Glutamatergic neuron (in vitro differentiated cells): ENCODE measurements at regions not wholly inside any gene's neighbourhood (a gene's known extent, or its start where the extent isn't known, plus 50 kb on each side); places are given as distances from the start of the nearest gene placed in this dataset.

Experiments used
- DNase-seq: peaks from one replicate; pipeline ENCODE4 v3.0.0; 2022
- H3K27ac Mint-ChIP-seq: one replicate; pipeline ENCODE4 v1.8.0; 2020; ENCODE audit warnings: mild to moderate bottlenecking, mixed read lengths, inconsistent platforms; ENCODE audit not compliant: unreplicated experiment
- H3K27me3 Mint-ChIP-seq: one replicate; pipeline ENCODE4 v1.8.0; 2020; ENCODE audit warnings: mild to moderate bottlenecking, moderate library complexity, mixed read lengths, inconsistent platforms; ENCODE audit not compliant: unreplicated experiment
- H3K36me3 Mint-ChIP-seq: one replicate; pipeline ENCODE4 v1.8.0; 2020; ENCODE audit warnings: mild to moderate bottlenecking, mixed read lengths, inconsistent platforms; ENCODE audit not compliant: unreplicated experiment
- H3K4me1 Mint-ChIP-seq: one replicate; pipeline ENCODE4 v1.8.0; 2020; ENCODE audit warnings: mild to moderate bottlenecking, low read depth, mixed read lengths, inconsistent platforms; ENCODE audit not compliant: unreplicated experiment
- H3K4me3 Mint-ChIP-seq: one replicate; pipeline ENCODE4 v1.8.0; 2020; ENCODE audit warnings: mild to moderate bottlenecking, mixed read lengths, inconsistent platforms; ENCODE audit not compliant: unreplicated experiment
- H3K9me3 Mint-ChIP-seq: one replicate; pipeline ENCODE4 v1.8.0; 2020; ENCODE audit warnings: mild to moderate bottlenecking, moderate library complexity, mixed read lengths, inconsistent platforms; ENCODE audit not compliant: unreplicated experiment
- CTCF ChIP-seq: fragments of 200-600 bp; sonication (generic); IDR thresholded peaks from one replicate; pipeline ENCODE4 v1.5.0; 2021; ENCODE audit not compliant: partially characterized antibody, unreplicated experiment

GRCh38 chr4:116796022-116796421, 289.4 kb downstream of the TRAM1L1 start:
- H3K9me3 Mint-ChIP-seq: no peaks in the 10 kb centered on the region
- peak; percentile 12 for TF ChIP-seq CTCF
- no peak overlapping the region for H3K4me3 Mint-ChIP-seq
- H3K36me3 Mint-ChIP-seq: no peaks in the 10 kb centered on the region
- no peaks in the 10 kb centered on the region for H3K4me1 Mint-ChIP-seq
- no peak overlapping the region for H3K27ac Mint-ChIP-seq
- DNase-seq: no peak
- no peaks in the 10 kb centered on the region for H3K27me3 Mint-ChIP-seq

- Mint-ChIP-seq H3K27me3 (no peaks in the 10 kb centered on the region), H3K27ac (no peak overlapping the region), H3K36me3 (no peaks in the 10 kb centered on the region), H3K4me3 (no peak overlapping the region), H3K9me3 (no peaks in the 10 kb centered on the region), H3K4me1 (no peaks in the 10 kb centered on the region)
- no peak for TF ChIP-seq CTCF
- no peak for DNase-seq
Measured at GRCh38 chr4:116788723-116789122, 296.7 kb downstream of the TRAM1L1 start.

GRCh38 chr4:116755051-116755450, 330.3 kb downstream of the TRAM1L1 start:
- Mint-ChIP-seq H3K9me3 (no peaks in the 10 kb centered on the region), H3K4me3 (no peak overlapping the region), H3K27ac (no peak overlapping the region), H3K36me3 (no peaks in the 10 kb centered on the region), H3K27me3 (no peaks in the 10 kb centered on the region), H3K4me1 (no peaks in the 10 kb centered on the region)
- no peak for TF ChIP-seq CTCF
- DNase-seq: no peak

- DNase-seq: no peak
- Mint-ChIP-seq H3K9me3 (no peaks in the 10 kb centered on the region), H3K27ac (no peak overlapping the region), H3K4me3 (no peak overlapping the region), H3K36me3 (no peaks in the 10 kb centered on the region), H3K27me3 (no peaks in the 10 kb centered on the region), H3K4me1 (no peaks in the 10 kb centered on the region)
- TF ChIP-seq CTCF: no peak
Measured at GRCh38 chr4:116752027-116752426, 333.3 kb downstream of the TRAM1L1 start.

- H3K4me3 Mint-ChIP-seq: no peak overlapping the region
Measured at GRCh38 chr4:116736756-116737155, 348.6 kb downstream of the TRAM1L1 start.

More at GRCh38 chr4:116736756-116737155, 348.6 kb downstream of the TRAM1L1 start:
- Mint-ChIP-seq H3K9me3 (no peaks in the 10 kb centered on the region), H3K27me3 (no peaks in the 10 kb centered on the region), H3K36me3 (no peaks in the 10 kb centered on the region), H3K4me1 (peaks cover 5% of the 10 kb centered on the region), H3K27ac (no peak overlapping the region)
- no peak for DNase-seq
- TF ChIP-seq CTCF: no peak
